OCI-LY3 (cell line): ENCODE measurements at regions not wholly inside any gene's neighbourhood (a gene's known extent, or its start where the extent isn't known, plus 50 kb on each side); places are given as distances from the start of the nearest gene placed in this dataset.
A peak's percentile ranks its signal among the peaks of the same experiment; 100 is the strongest.

Experiments used
- H2AFZ ChIP-seq: fragments of 200-600, 300-600 bp; shearing (Covaris generic); 2 replicates; pipeline ENCODE4 v1.6.0; 2014; ENCODE audit warnings: antibody characterized with exemption, low read depth, low read length
- H3K27ac ChIP-seq: fragments of 200-600, 300-600 bp; sonication (generic); 2 replicates; pipeline ENCODE4 v1.5.1; 2014; ENCODE audit warnings: mild to moderate bottlenecking, low read length, moderate library complexity, mixed read lengths
- H3K27me3 ChIP-seq: fragments of 200-600, 300-600 bp; sonication (generic); 2 replicates; pipeline ENCODE4 v1.6.1; 2014; ENCODE audit warnings: low read depth, low read length, mixed read lengths
- H3K36me3 ChIP-seq: fragments of 200-600, 300-600 bp; sonication (generic); replicated peaks from 2 replicates; pipeline ENCODE3; 2014; ENCODE audit warnings: low read depth, low read length, mixed read lengths
- H3K4me1 ChIP-seq: fragments of 300-600, 200-600 bp; sonication (generic); 2 replicates; pipeline ENCODE4 v1.6.1; 2014; ENCODE audit warnings: low read length, mixed read lengths
- H3K4me2 ChIP-seq: fragments of 200-600, 300-600 bp; sonication (generic); 2 replicates; pipeline ENCODE4 v1.6.1; 2014; ENCODE audit warnings: low read length, mixed read lengths
- H3K4me3 ChIP-seq: fragments of 300-600, 200-600 bp; sonication (generic); 2 replicates; pipeline ENCODE4 v1.5.1; 2014; ENCODE audit warnings: antibody characterized with exemption, mild to moderate bottlenecking, low read length, moderate library complexity
- H3K79me2 ChIP-seq: fragments of 300-600, 200-600 bp; shearing (Covaris generic); 2 replicates; pipeline ENCODE4 v1.6.1; 2014; ENCODE audit warnings: mild to moderate bottlenecking, low read length, mixed read lengths
- H3K9ac ChIP-seq: fragments of 300-600, 200-600 bp; shearing (Covaris generic); 2 replicates; pipeline ENCODE4 v1.6.0; 2014; ENCODE audit warnings: mild to moderate bottlenecking, low read length, moderate library complexity
- H3K9me3 ChIP-seq: fragments of 200-600, 300-600 bp; shearing (Covaris generic); 2 replicates; pipeline ENCODE4 v1.6.1; 2014; ENCODE audit warnings: low read length, mixed read lengths; ENCODE audit not compliant: insufficient read depth
- H4K20me1 ChIP-seq: fragments of 200-600, 300-600 bp; sonication (generic); 2 replicates; pipeline ENCODE4 v1.6.1; 2016; ENCODE audit warnings: low read length, mixed read lengths; ENCODE audit not compliant: insufficient read depth
- CTCF ChIP-seq: fragments of 200-600, 300-600 bp; sonication (generic); IDR thresholded peaks from 2 replicates; pipeline ENCODE4 v1.5.1; 2014; ENCODE audit warnings: antibody characterized with exemption, low read length, low read depth
- EZH2phosphoT487 ChIP-seq: fragments of 200-600 bp; shearing (Covaris generic); IDR thresholded peaks from 2 replicates; pipeline ENCODE4 v1.6.1; 2018; ENCODE audit warnings: antibody characterized with exemption, mixed run types, low read depth

- Histone ChIP-seq H3K4me2 (no peak overlapping the region), H3K79me2 (no peaks in the 10 kb centered on the region), H2AFZ (no peak overlapping the region), H3K27me3 (peaks cover 83% of the 10 kb centered on the region), H3K4me3 (no peak overlapping the region), H3K9ac (no peak overlapping the region), H4K20me1 (no peaks in the 10 kb centered on the region), H3K4me1 (no peaks in the 10 kb centered on the region), H3K9me3 (no peaks in the 10 kb centered on the region), H3K36me3 (no peaks in the 10 kb centered on the region), H3K27ac (no peak overlapping the region)
- no peak for TF ChIP-seq EZH2phosphoT487
- no peak for TF ChIP-seq CTCF
These were observed 77.3 kb downstream of the PALM2AKAP2 start for GRCh38 chr9:109857336-109857735.

- H2AFZ ChIP-seq, result no peak overlapping the region
- H3K9ac ChIP-seq, result no peak overlapping the region
- no peaks in the 10 kb centered on the region for H4K20me1 ChIP-seq
- TF ChIP-seq CTCF, result peak; percentile 29
- TF ChIP-seq EZH2phosphoT487, result no peak
- H3K27ac ChIP-seq, result no peak overlapping the region
- H3K4me2 ChIP-seq, result no peak overlapping the region
- H3K79me2 ChIP-seq, result no peaks in the 10 kb centered on the region
- no peaks in the 10 kb centered on the region for H3K4me1 ChIP-seq
- H3K4me3 ChIP-seq, result no peak overlapping the region
- H3K9me3 ChIP-seq, result no peaks in the 10 kb centered on the region
- no peaks in the 10 kb centered on the region for H3K36me3 ChIP-seq
- peaks cover 75% of the 10 kb centered on the region for H3K27me3 ChIP-seq
These were observed 79.4 kb downstream of the PALM2AKAP2 start for GRCh38 chr9:109859447-109859846.

GRCh38 chr9:109860521-109860920 lies 80.5 kb downstream of the PALM2AKAP2 start:
- H3K36me3 ChIP-seq, result no peaks in the 10 kb centered on the region
- peaks cover 78% of the 10 kb centered on the region for H3K27me3 ChIP-seq
- no peak overlapping the region for H3K9ac ChIP-seq
- no peak for TF ChIP-seq CTCF
- TF ChIP-seq EZH2phosphoT487, result no peak
- no peak overlapping the region for H3K4me2 ChIP-seq
- H3K79me2 ChIP-seq, result no peaks in the 10 kb centered on the region
- no peak overlapping the region for H3K27ac ChIP-seq
- no peak overlapping the region for H2AFZ ChIP-seq
- no peaks in the 10 kb centered on the region for H4K20me1 ChIP-seq
- no peak overlapping the region for H3K4me3 ChIP-seq
- H3K9me3 ChIP-seq, result no peaks in the 10 kb centered on the region
- no peaks in the 10 kb centered on the region for H3K4me1 ChIP-seq

- no peaks in the 10 kb centered on the region for H3K9me3 ChIP-seq
- no peaks in the 10 kb centered on the region for H3K4me1 ChIP-seq
- no peak overlapping the region for H3K4me2 ChIP-seq
- TF ChIP-seq EZH2phosphoT487 (no peak), CTCF (no peak)
- H3K4me3 ChIP-seq, result no peak overlapping the region
- H3K79me2 ChIP-seq, result no peaks in the 10 kb centered on the region
- H2AFZ ChIP-seq, result no peak overlapping the region
- H3K9ac ChIP-seq, result no peak overlapping the region
- H3K36me3 ChIP-seq, result no peaks in the 10 kb centered on the region
- no peaks in the 10 kb centered on the region for H4K20me1 ChIP-seq
- H3K27me3 ChIP-seq, result peaks cover 75% of the 10 kb centered on the region
- no peak overlapping the region for H3K27ac ChIP-seq
These were observed 81.5 kb downstream of the PALM2AKAP2 start for GRCh38 chr9:109861499-109861898.
